ENCODE measurements at regions not wholly inside any gene's neighbourhood (a gene's known extent, or its start where the extent isn't known, plus 50 kb on each side); places are given as distances from the start of the nearest gene placed in this dataset.

- TF ChIP-seq CTCF (conservative IDR thresholded peaks at IDR 0.05; ENCODE audit: low read length) (no peak), EZH2phosphoT487 (IDR thresholded peaks at IDR 0.05; ENCODE audit: borderline replicate concordance) (no peak)
Measured at GRCh38 chrX:69415698-69416097, 88.4 kb upstream of the NALF2 start.

Measured in Loucy (cell line).